Naive thymus-derived CD4-positive, alpha-beta T cell (primary cell): ENCODE measurements at regions not wholly inside any gene's neighbourhood (a gene's known extent, or its start where the extent isn't known, plus 50 kb on each side); places are given as distances from the start of the nearest gene placed in this dataset.
"Not testable (repeated sequence)": the region's sequence is repeated elsewhere in the genome, so short reads cannot be mapped to it uniquely, and the experiment has no call there.

Source experiments
- ATAC-seq: fragments of 150-1000 bp; cut with Tn5 transposase; 2 replicates; pipeline ENCODE4 v1.10.0; 2021; ENCODE audit warnings: mild to moderate bottlenecking, moderate library complexity
- CTCF ChIA-PET: fragments of 350-600 bp; sonication (Branson Sonifier 250); formaldehyde crosslinking; loops from one replicate; lab custom pipeline; 2021; ENCODE audit warnings: antibody characterized with exemption; lab: Charles Lee
- POLR2A ChIA-PET: fragments of 350-600 bp; sonication (Branson Sonifier 250); formaldehyde crosslinking; loops from one replicate; lab custom pipeline; 2021; ENCODE audit warnings: antibody characterized with exemption, inconsistent platforms; lab: Charles Lee
- DNase-seq, 9 donors: peaks; one replicate each; pipeline versions ENCODE4 v3.0.0 to v3.0.0-alpha.2; 2020 to 2022; ENCODE audit warnings: mixed read lengths in 1 of 9
- H3K27ac ChIP-seq: one replicate; pipeline ENCODE4 v1.7.0; 2013; ENCODE audit warnings: mild to moderate bottlenecking, low read depth, low read length, moderate library complexity
- H3K27me3 ChIP-seq, 2 donors: one replicate each; pipeline ENCODE4 v1.7.0; 2013; ENCODE audit warnings: low read length in 2 of 2, mild to moderate bottlenecking in 2 of 2, moderate library complexity in 2 of 2; ENCODE audit not compliant: control insufficient read depth in 2 of 2, insufficient read depth in 2 of 2
- H3K36me3 ChIP-seq, 3 experiments: 1 replicate in 2 of 3; 2 replicates in 1 of 3; pipeline ENCODE4 v1.7.0; 2013; ENCODE audit warnings: low read length in 3 of 3, mild to moderate bottlenecking in 3 of 3, moderate library complexity in 1 of 3; ENCODE audit not compliant: insufficient read depth in 3 of 3, control insufficient read depth in 2 of 3
- H3K4me1 ChIP-seq, 2 donors: one replicate each; pipeline ENCODE4 v1.7.0; 2013; ENCODE audit warnings: low read length in 2 of 2, mild to moderate bottlenecking in 2 of 2, moderate library complexity in 1 of 2; ENCODE audit not compliant: control insufficient read depth in 2 of 2, insufficient read depth in 2 of 2
- H3K4me3 ChIP-seq: 2 replicates; pipeline ENCODE4 v1.7.0; 2013; ENCODE audit warnings: mild to moderate bottlenecking, low read length
- H3K9me3 ChIP-seq, 3 experiments: 1 replicate in 2 of 3; 2 replicates in 1 of 3; pipeline ENCODE4 v1.7.0; 2013; ENCODE audit warnings: low read length in 3 of 3; ENCODE audit not compliant: control insufficient read depth in 2 of 3
- H3K27ac Mint-ChIP-seq, 9 donors: one replicate each; pipeline ENCODE4 v1.8.0; 2020 to 2022; ENCODE audit warnings: mixed read lengths in 9 of 9, mild to moderate bottlenecking in 8 of 9, moderate library complexity in 5 of 9, inconsistent platforms in 2 of 9
- H3K27me3 Mint-ChIP-seq, 5 donors: one replicate each; pipeline ENCODE4 v1.8.0; 2021 to 2022; ENCODE audit warnings: mixed read lengths in 5 of 5, mild to moderate bottlenecking in 1 of 5
- H3K36me3 Mint-ChIP-seq, 5 donors: one replicate each; pipeline ENCODE4 v1.8.0; 2020 to 2022; ENCODE audit warnings: mixed read lengths in 5 of 5, mild to moderate bottlenecking in 3 of 5, inconsistent platforms in 1 of 5
- H3K4me1 Mint-ChIP-seq, 7 donors: one replicate each; pipeline ENCODE4 v1.8.0; 2020 to 2022; ENCODE audit warnings: mixed read lengths in 7 of 7, mild to moderate bottlenecking in 3 of 7, inconsistent platforms in 1 of 7
- H3K4me3 Mint-ChIP-seq, 10 donors: one replicate each; pipeline ENCODE4 v1.8.0; 2020 to 2022; ENCODE audit warnings: mild to moderate bottlenecking in 10 of 10, mixed read lengths in 10 of 10, moderate library complexity in 6 of 10, inconsistent platforms in 2 of 10
- H3K9me3 Mint-ChIP-seq, 11 donors: one replicate each; pipeline ENCODE4 v1.8.0; 2020 to 2022; ENCODE audit warnings: mixed read lengths in 11 of 11, mild to moderate bottlenecking in 4 of 11, inconsistent platforms in 1 of 11, moderate library complexity in 1 of 11
- intact Hi-C, 2 donors: fragments of 100-400 bp; cut with micrococcal nuclease; formaldehyde crosslinking; loops; one replicate each; pipeline ENCODE4 v1.15.1; 2023

- Mint-ChIP-seq H3K4me3 (no peak overlapping the region), H3K9me3 (no peaks in the 10 kb centered on the region), H3K27ac (no peak overlapping the region), H3K4me1 (peaks cover 0 to 1% (median under 1%) of the 10 kb centered on the region in 7 donors), H3K36me3 (no peaks in the 10 kb centered on the region), H3K27me3 (no peaks in the 10 kb centered on the region)
- POLR2A ChIA-PET, result no interaction called here
- Histone ChIP-seq H3K4me1 (no peaks in the 10 kb centered on the region), H3K4me3 (no peak overlapping the region), H3K27me3 (no peaks in the 10 kb centered on the region), H3K27ac (no peak overlapping the region), H3K36me3 (no peaks in the 10 kb centered on the region), H3K9me3 (no peaks in the 10 kb centered on the region)
- DNase-seq (no peak), ATAC-seq (no peak)
- CTCF ChIA-PET, result interaction anchor here (1.1 kb wide), 1 partner anchor 281 kb away, joined by 3 read pairs; no protein-coding TSS in a partner anchor
- intact Hi-C loops, result no loop called here
These were observed 65.1 kb upstream of the SERBP1 start for GRCh38 chr1:67495327-67495726.

GRCh38 chr1:67496329-67496728 lies 66.1 kb upstream of the SERBP1 start:
- no peak overlapping the region for H3K27ac Mint-ChIP-seq
- peaks cover 0 to 5% (median 4%) of the 10 kb centered on the region in 7 donors for H3K4me1 Mint-ChIP-seq
- ATAC-seq (no peak), DNase-seq (no peak)
- no peaks in the 10 kb centered on the region for H3K4me1 ChIP-seq
- ChIA-PET POLR2A (no interaction called here), CTCF (interaction anchor here (0.6 to 2.8 kb wide), 4 partner anchors 8 to 283 kb away, joined by 3 to 15 read pairs (median 4); no protein-coding TSS in a partner anchor)
- H3K27me3 Mint-ChIP-seq, result peaks cover 0 to 5% (median 0%) of the 10 kb centered on the region in 5 donors
- intact Hi-C loops, result no loop called here
- no peaks in the 10 kb centered on the region for H3K36me3 ChIP-seq
- H3K9me3 ChIP-seq, result no peaks in the 10 kb centered on the region
- H3K36me3 Mint-ChIP-seq, result no peaks in the 10 kb centered on the region
- H3K4me3 ChIP-seq, result no peak overlapping the region
- no peak overlapping the region for H3K4me3 Mint-ChIP-seq
- no peaks in the 10 kb centered on the region for H3K27me3 ChIP-seq
- H3K27ac ChIP-seq, result no peak overlapping the region
- H3K9me3 Mint-ChIP-seq, result no peaks in the 10 kb centered on the region

GRCh38 chr1:67500413-67500959 lies 70.3 kb upstream of the SERBP1 start:
- H3K27ac ChIP-seq, result no peak overlapping the region
- H3K4me1 ChIP-seq, result no peaks in the 10 kb centered on the region
- no peaks in the 10 kb centered on the region for H3K9me3 Mint-ChIP-seq
- H3K9me3 ChIP-seq, result no peaks in the 10 kb centered on the region
- ATAC-seq (peak; percentile 100), DNase-seq (peak; percentile 67 to 89 (median 81))
- no peaks in the 10 kb centered on the region for H3K27me3 ChIP-seq
- no peaks in the 10 kb centered on the region for H3K36me3 ChIP-seq
- peak overlapping the region in 3 of 10 donors; percentile 26 to 56 (median 37) for H3K4me3 Mint-ChIP-seq
- intact Hi-C loops, result loop anchor here (1.0 to 2.0 kb wide), 11 partner anchors 69 to 736 kb away; partner anchors contain the start of gene SERBP1 (in 1 of the 2)
- peaks cover 0 to 11% (median 0%) of the 10 kb centered on the region in 5 donors for H3K27me3 Mint-ChIP-seq
- POLR2A ChIA-PET, result interaction anchor here (0.6 to 1.2 kb wide), 3 partner anchors 290 to 735 kb away, joined by 3 to 10 read pairs (median 4); no protein-coding TSS in a partner anchor
- H3K36me3 Mint-ChIP-seq, result no peaks in the 10 kb centered on the region
- H3K4me3 ChIP-seq, result no peak overlapping the region
- CTCF ChIA-PET, result interaction anchor here (0.6 to 4.8 kb wide), 19 partner anchors 10 to 735 kb away, joined by 3 to 57 read pairs (median 4); no protein-coding TSS in a partner anchor
- H3K4me1 Mint-ChIP-seq, result peaks cover 0 to 5% (median 4%) of the 10 kb centered on the region in 7 donors
- H3K27ac Mint-ChIP-seq, result peak overlapping the region in 1 of 9 donors; percentile 35

- Mint-ChIP-seq H3K4me1 (peaks cover 0 to 5% (median 4%) of the 10 kb centered on the region in 7 donors), H3K9me3 (no peaks in the 10 kb centered on the region), H3K36me3 (no peaks in the 10 kb centered on the region), H3K27ac (no peak overlapping the region), H3K4me3 (no peak overlapping the region), H3K27me3 (peaks cover 0 to 11% (median 0%) of the 10 kb centered on the region in 5 donors)
- CTCF ChIA-PET, result interaction anchor here (0.8 to 4.8 kb wide), 2 partner anchors 270 to 290 kb away, joined by 3 to 57 read pairs; no protein-coding TSS in a partner anchor
- no peaks in the 10 kb centered on the region for H3K27me3 ChIP-seq
- POLR2A ChIA-PET, result interaction anchor here (0.6 kb wide), 1 partner anchor 287 kb away, joined by 3 read pairs; no protein-coding TSS in a partner anchor
- H3K27ac ChIP-seq, result no peak overlapping the region
- H3K4me1 ChIP-seq, result no peaks in the 10 kb centered on the region
- no peaks in the 10 kb centered on the region for H3K9me3 ChIP-seq
- no peak overlapping the region for H3K4me3 ChIP-seq
- no peak for DNase-seq
- H3K36me3 ChIP-seq, result no peaks in the 10 kb centered on the region
- no peak for ATAC-seq
- intact Hi-C loops, result no loop called here
These were observed 73.8 kb upstream of the SERBP1 start for GRCh38 chr1:67503974-67504373.

- intact Hi-C loops, H3K4me3 Mint-ChIP-seq, H3K27ac ChIP-seq, CTCF ChIA-PET, H3K9me3 ChIP-seq, ATAC-seq, H3K36me3 ChIP-seq, POLR2A ChIA-PET, H3K27ac Mint-ChIP-seq, DNase-seq, H3K4me1 Mint-ChIP-seq, H3K4me3 ChIP-seq, H3K4me1 ChIP-seq, H3K27me3 ChIP-seq: not testable (repeated sequence)
- H3K27me3 Mint-ChIP-seq, result peaks cover 0 to 16% (median 0%) of the 10 kb centered on the region in 5 donors
- H3K9me3 Mint-ChIP-seq, result peaks cover 7 to 25% (median 12%) of the 10 kb centered on the region in 11 donors
- H3K36me3 Mint-ChIP-seq, result peaks cover 0 to 11% (median 8%) of the 10 kb centered on the region in 5 donors
These were observed 83.4 kb upstream of the SERBP1 start for GRCh38 chr1:67513392-67514294.

GRCh38 chr1:67514300-67514699 lies 84.1 kb upstream of the SERBP1 start:
- peaks cover 0 to 16% (median 0%) of the 10 kb centered on the region in 5 donors for H3K27me3 Mint-ChIP-seq
- intact Hi-C loops, result no loop called here
- Histone ChIP-seq H3K4me1 (no peaks in the 10 kb centered on the region), H3K9me3 (peaks cover 0 to 4% (median 0%) of the 10 kb centered on the region in 3 experiments), H3K27ac (no peak overlapping the region), H3K27me3 (no peaks in the 10 kb centered on the region), H3K36me3 (no peaks in the 10 kb centered on the region), H3K4me3 (no peak overlapping the region)
- ChIA-PET CTCF (no interaction called here), POLR2A (no interaction called here)
- H3K4me1 Mint-ChIP-seq, result no peaks in the 10 kb centered on the region
- no peak overlapping the region for H3K27ac Mint-ChIP-seq
- no peak for DNase-seq
- H3K4me3 Mint-ChIP-seq, result no peak overlapping the region
- H3K36me3 Mint-ChIP-seq, result peaks cover 0 to 11% (median 8%) of the 10 kb centered on the region in 5 donors
- no peak for ATAC-seq
- H3K9me3 Mint-ChIP-seq, result peaks cover 7 to 24% (median 12%) of the 10 kb centered on the region in 11 donors
